ENCODE measurements at regions not wholly inside any gene's neighbourhood (a gene's known extent, or its start where the extent isn't known, plus 50 kb on each side); places are given as distances from the start of the nearest gene placed in this dataset.

- H3K27me3 Mint-ChIP-seq: no peaks in the 10 kb centered on the region
- CTCF ChIA-PET: no interaction called here
Measured at GRCh38 chr7:115793958-115794702, 236.4 kb downstream of the TFEC start.

More at GRCh38 chr7:115793958-115794702, 236.4 kb downstream of the TFEC start:
- H2AFZ ChIP-seq (ENCODE audit: insufficient read depth, low read depth, low read length, poor library complexity, severe bottlenecking): no peak overlapping the region
- no peak overlapping the region for H3K4me2 ChIP-seq (replicated peaks; ENCODE audit: low read depth, low read length, poor library complexity, severe bottlenecking)
- no peaks in the 10 kb centered on the region for H3K79me2 ChIP-seq (ENCODE audit: control insufficient read depth, insufficient read depth, low read length)
- ATAC-seq (ENCODE audit: low read depth) (no peak), DNase-seq (no peak)
- H3K4me1 ChIP-seq (ENCODE audit: control insufficient read depth in 2 of 2, insufficient read depth in 2 of 2, low read length in 2 of 2): no peaks in the 10 kb centered on the region
- Mint-ChIP-seq H3K9me3 (ENCODE audit: insufficient read depth) (no peaks in the 10 kb centered on the region), H3K4me1 (no peaks in the 10 kb centered on the region), H3K4me3 (no peak overlapping the region), H3K27ac (no peak overlapping the region)
- no peaks in the 10 kb centered on the region for H3K36me3 ChIP-seq (replicated peaks in 1 of 2; ENCODE audit: control extremely low read depth in 1 of 2, control insufficient read depth in 1 of 2, extremely low read depth in 1 of 2, insufficient read depth in 2 of 2, low read length in 1 of 2)
- peaks cover 0 to 10% (median 0%) of the 10 kb centered on the region in 3 donors for H3K9me3 ChIP-seq (ENCODE audit: control extremely low read depth in 1 of 3, control insufficient read depth in 2 of 3, insufficient read depth in 1 of 3, low read length in 2 of 3)
- H3K4me3 ChIP-seq (ENCODE audit: control extremely low read depth in 1 of 5, extremely low read depth in 1 of 5, insufficient read depth in 1 of 5, low read depth in 2 of 5, low read length in 4 of 5): no peak overlapping the region
- 95% methylated on average over 3 of the region's 7 CpGs for WGBS (ENCODE audit: insufficient coverage)
- H3K27me3 ChIP-seq (replicated peaks in 1 of 4; ENCODE audit: control extremely low read depth in 1 of 4, control insufficient read depth in 3 of 4, insufficient read depth in 4 of 4, low read length in 3 of 4): no peaks in the 10 kb centered on the region
- POLR2A ChIA-PET: no interaction called here
- TF ChIP-seq EZH2 (IDR thresholded peaks at IDR 0.05; ENCODE audit: borderline replicate concordance, insufficient read depth, low read depth, low read length, poor library complexity, severe bottlenecking) (no peak), CTCF (IDR thresholded peaks at IDR 0.05) (no peak)
- H4K20me1 ChIP-seq (ENCODE audit: control insufficient read depth, insufficient read depth, low read length, poor library complexity, severe bottlenecking): no peaks in the 10 kb centered on the region
- H3K27ac ChIP-seq (ENCODE audit: low read length in 2 of 2): no peak overlapping the region
- intact Hi-C loops (cut with micrococcal nuclease): no loop called here
- no peak overlapping the region for H3K9ac ChIP-seq (ENCODE audit: low read length)
